Medulla oblongata (tissue), 1 donor: ENCODE measurements at regions not wholly inside any gene's neighbourhood (a gene's known extent, or its start where the extent isn't known, plus 50 kb on each side); places are given as distances from the start of the nearest gene placed in this dataset.
A peak's percentile ranks its signal among the peaks of the same experiment; 100 is the strongest.

Source experiments
- DNase-seq: peaks from one replicate; pipeline ENCODE4 v3.0.0-alpha.2; 2015; ENCODE audit errors: extremely low spot score

- DNase-seq: no peak
Measured at GRCh38 chr3:79542-79941, 117.0 kb upstream of the CHL1 start.

- no peak for DNase-seq
Measured at GRCh38 chr3:82508-82907, 114.1 kb upstream of the CHL1 start.

DNA sequence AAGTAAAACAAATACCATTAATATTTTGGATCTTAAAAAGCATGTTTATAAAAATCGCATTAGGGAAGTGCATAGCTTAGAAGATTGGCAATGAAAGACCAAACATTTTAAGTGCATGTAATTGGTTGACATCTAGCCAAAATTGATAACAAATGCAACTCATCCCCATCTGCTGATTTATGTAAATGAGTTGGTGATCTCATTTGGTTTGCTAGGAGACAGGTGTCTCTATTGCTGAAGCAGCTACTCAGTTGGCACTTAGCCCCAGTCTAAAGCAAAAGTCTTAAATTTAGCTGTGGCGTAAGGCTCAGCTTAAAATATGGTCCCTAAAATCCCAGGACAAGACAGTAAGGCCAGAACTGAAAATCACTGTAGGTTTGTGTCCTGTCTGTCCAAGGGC, 113.5 kb upstream of the CHL1 start:
- DNase-seq: no peak

DNA sequence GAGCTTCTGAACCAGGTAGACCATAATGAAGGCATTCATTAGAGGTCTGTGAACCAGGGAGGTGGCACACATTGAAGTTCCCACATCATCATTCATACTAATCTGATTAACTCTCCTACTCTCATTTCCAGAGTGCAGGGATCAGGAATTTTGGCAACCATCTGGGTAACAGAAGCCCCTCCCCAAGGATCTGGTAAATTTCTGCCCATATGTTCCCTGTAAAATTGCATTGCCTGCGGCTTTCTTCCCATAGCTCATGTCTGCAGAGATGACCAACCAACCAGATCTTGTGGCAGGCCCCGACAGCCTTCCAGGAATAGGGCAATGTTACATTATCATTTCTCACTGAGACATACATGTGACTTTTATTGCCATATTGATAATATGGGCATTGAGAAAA, 111.4 kb upstream of the CHL1 start:
- DNase-seq: no peak

- DNase-seq: no peak
Measured at GRCh38 chr3:88267-88666, 108.3 kb upstream of the CHL1 start.

DNA sequence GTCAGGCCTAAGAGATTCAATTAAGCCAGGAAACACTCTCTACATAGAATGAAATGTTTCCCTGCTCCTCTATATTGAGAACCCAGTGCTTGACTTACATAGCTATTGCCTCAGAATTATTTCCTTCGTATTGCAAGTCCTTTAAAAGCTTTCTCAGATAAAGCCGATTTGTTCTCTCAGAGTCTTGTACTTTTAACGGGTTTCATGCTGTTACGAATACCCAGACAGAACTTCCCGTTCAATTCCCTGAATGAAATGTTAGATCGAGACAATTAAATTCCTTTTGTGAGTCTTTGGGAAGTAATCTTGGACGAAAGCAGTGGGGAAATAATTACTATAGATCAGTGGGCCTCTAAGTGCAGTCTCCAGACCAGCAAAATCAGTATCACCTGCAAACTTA, 102.8 kb upstream of the CHL1 start:
- DNase-seq: no peak

- no peak for DNase-seq
Measured at GRCh38 chr3:96259-96658, 100.3 kb upstream of the CHL1 start.

DNA sequence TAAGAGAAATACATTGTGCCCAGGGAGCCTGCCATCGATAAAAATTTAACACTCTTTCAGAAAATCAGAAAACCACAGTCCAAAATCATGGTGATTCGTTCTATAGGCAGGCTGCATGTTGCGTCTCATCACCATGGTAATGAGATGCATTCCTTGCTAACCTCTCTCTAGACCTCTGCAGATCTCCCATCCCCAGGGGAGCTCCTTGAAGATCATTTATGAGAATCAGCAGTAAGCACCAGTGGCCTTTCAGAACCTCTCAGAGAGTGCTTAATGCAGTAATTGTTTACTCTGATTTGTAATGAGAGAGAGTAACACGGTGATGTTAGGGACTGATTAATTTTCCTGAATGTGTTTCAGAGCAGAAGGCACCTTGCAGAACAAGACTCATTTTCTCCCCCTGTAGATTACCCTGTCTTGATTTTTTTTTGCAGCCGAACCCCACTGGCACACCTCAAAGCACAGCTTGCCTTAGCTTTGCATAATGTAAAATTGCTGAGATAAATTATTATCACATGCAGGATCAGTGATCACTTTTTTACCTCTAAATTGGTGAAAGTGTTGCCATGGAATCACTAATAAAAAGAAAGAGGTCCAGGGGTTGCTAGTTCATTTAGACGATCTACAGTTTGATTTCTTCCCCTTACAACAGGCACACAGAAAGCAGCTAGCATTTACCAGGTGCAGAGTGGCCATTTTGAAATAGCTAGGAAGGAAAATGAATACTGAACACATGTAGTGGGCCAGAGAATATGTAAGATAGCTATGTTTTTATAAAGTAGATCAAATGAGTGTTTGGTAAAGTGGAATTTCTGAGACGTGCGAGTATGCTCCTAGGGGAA, 98.9 kb upstream of the CHL1 start:
- no peak for DNase-seq

GRCh38 chr3:98259-98654, 98.3 kb upstream of the CHL1 start:
- DNase-seq: no peak

DNA sequence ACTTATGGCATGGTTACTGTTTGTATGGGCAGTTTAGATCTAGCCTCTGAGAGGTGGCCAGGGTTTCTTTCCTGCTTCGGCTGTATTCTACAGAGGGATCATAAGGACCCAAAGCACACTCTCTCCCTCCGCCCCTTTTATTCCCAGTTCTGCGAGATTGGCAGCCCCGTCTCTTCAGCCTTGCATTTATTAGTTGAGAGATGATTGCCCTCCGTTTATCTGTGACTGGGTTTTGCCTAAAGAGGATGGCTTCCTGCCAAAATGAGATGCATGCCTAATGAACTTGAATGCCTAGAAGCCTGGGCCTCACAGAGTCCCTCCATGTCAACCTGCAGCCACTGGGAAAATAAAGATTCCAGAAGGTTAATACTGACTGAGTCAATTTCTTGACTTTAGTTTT, 97.1 kb upstream of the CHL1 start:
- DNase-seq: no peak

DNA sequence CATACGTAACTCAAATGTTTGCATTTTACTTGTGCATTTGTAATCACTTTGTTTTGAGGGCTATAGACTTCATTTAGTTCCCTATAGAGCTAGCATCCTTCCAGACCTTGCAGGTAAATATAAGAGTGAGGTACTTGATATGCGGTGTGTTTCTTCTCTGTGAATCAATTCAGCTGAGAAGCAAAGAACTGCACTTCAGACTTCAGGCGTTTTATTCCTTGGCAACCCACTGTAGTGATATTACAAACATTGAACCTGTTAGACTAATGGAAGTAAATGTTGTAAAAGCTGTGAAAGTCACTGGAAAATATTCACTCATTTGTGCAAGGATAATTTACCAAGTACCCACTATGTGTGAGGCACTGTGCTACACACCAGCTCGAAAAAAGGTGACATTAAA, 94.1 kb upstream of the CHL1 start:
- DNase-seq: no peak

DNA sequence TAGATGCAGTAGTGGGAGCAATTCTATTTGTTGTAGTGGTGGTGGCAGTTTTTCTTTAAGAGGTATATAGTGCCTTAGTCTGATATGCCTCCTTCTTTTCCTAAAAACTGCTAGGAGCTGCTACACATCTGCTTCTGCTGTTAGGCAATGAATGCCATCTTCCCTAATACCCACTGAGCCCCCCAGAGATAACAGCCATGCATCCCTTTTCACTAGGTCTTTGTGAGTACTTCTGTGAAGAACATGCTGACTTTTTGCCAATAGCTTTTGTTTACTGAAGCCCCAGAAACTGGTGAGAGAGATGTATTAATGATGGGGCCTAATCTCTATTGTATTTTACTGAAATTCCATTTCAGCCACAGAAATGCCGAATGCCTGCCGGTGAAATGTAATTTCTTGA, 92.6 kb upstream of the CHL1 start:
- no peak for DNase-seq

DNA sequence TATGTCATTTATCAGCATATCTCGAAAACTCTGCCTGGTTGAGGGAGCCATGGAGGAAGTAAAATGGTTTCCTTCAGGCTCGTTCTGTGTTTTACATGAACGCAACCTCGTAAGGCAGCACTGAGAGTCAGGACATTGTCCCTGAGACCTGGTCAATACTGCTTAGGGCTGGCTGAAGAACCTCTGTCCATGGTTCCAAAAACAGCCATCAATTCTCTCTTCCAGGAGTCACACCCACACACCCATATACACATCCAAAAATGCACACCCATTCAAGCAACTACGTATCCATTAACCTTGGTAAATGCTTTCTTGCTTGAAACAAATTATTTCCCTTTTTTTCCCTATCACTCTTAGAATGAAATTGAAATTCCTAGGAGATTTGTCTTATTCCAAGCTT, 91.0 kb upstream of the CHL1 start:
- no peak for DNase-seq

DNA sequence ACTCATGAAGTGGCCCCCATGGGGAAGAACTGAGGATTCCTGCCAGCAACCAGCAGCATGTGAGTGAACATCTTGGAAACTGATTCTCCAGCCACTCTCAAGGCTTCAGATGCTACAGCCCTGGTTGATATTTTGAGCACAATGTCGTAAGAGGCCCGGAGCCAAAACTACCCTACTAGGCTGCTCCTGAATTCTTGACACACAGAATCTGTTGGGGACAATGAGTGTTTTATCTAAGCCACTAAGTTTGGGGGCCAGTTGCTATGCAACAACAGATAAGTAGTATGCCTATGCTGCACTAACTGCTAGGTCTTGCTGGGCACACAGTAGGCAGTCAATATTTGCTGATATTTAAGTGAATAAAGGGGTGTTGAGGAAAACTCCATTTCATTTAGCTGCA, 89.9 kb upstream of the CHL1 start:
- DNase-seq: no peak

DNA sequence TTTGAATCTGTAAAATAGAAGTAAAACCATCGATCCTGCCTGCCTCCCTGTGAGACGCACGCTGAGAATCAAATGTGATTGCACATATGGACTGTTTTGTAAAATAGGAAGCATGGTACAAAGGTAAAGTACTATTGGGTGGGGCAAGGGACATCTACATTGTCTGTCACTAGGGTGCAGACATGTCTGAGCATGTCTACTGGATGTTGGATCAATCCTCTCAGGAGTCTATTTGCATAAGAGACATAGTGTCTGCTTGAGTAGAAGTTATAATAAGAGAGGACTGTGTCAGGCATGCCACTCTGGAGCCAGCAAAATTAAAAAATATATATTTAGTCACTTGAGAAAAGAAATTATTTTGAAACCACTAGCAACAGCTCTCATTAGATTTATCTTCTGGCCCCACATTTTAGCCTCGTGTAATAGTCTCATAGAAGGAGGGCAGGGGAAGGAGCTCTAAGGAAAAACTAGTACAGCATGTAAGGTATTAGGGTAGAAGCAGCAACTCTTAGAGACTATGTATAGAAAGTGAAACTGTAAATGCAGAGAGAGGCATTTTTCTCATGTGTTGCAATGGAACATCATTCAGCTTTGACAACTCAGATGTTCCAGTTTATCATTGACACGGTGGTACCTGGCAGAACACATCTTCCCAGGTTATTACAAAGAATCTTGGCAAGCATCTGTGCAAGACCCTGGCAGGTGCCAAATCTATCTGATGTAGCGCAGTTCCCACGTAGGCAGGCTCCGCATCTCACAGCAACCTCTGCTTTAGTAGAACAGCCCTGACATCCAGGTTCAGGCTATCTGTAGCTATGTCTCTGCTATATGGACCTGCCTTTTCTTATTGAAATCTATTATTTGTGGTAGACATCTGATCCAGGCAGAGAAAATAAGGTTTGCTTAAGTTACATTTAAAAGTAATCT, 85.2 kb upstream of the CHL1 start:
- DNase-seq: no peak

DNA sequence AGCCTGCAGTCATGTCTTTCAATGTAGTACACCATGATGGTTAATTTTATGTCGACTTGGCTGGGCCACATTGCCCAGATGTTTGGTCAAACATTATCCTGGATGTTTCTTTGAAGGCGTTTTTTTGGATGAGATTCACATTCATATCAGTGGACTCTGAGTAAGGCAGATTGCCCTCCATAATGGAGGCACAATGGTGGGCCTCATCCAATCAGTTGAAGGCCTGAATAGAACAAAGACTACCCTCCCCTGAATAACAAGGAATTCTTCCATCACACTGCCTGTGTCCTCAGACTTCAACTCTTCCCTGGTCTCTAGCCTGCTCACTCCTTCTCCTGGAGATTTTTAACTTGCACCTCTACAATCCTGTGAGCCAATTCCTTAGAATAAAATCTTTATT, 83.8 kb upstream of the CHL1 start:
- no peak for DNase-seq

GRCh38 chr3:118666-119065, 77.9 kb upstream of the CHL1 start:
- no peak for DNase-seq

DNA sequence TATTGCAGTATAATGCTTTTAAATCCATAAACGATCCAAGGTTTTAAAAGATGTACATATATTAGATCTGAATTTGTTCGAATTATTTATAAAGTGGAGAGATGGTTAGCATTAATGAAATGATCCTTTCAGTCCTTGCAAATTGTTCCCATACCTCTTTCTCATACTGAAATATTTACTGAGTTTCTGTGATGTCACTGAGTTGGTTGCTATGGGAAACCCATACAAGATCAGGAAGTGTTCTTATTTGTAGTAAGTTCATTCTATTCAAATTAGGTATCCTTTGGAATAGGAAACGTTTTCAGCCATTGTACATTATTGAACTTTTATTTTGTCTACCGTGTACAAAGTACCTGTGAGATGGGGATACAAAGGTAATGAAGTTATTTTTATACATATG, 73.2 kb upstream of the CHL1 start:
- no peak for DNase-seq

DNA sequence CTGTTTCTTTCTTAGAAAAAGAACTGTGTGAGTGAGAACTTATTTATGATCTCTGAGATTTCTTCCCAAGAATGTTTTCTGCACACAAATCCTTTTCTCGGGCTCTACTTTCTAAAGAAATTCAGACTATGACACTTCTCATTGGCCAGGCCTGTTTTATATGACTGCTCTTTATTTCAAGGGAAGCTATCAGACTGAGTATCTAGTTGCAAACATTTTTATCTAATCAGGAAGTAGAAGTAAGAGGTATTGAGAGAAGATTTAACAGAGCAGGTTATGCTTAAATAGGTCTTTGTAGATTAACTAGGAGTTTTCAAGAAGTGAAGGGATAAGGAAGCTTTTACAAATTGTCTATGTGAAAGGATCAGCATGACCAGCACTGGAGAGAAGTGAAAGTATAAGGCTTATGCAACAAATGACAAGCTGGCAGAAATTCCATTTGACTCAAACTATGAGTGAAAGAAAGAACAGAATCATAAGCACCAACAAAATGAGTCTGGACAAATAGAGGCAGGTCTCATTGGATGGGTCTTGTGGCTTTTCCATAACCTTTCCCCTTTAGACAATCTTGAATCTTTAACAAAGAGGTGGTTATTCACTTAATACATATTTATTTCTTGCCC, 71.9 kb upstream of the CHL1 start:
- DNase-seq: no peak

DNA sequence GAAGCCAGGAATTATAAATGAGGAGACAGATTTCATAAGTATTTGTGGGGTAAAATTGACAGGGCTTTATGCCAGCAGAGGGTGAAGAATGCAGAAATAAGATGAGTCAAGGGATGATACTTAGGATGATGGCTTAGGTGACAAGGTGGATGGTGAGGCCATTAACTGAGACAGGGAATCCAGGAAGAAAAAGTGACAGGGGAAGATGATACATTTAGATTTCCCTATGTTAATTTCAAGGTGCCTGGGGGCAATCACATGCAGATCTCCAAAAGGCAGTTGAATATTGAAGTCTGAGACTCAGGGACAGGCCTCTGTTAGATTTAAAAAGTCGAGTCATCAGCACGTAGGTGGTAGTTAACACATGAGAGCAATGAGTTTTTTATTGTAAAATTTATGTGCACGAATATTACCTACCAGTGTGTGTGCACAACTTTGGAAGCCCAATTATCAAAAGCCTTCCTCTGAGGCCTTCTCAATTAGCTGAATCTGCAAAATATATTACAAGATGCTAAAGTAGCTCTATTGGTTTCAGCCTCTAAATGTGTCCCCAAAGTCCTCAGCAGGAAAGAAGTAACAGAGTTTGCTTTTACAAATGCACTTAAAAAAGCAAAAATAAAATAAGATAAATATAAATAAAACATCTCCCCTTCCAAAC, 67.9 kb upstream of the CHL1 start:
- DNase-seq: no peak

- DNase-seq: peak; percentile 12
Measured at GRCh38 chr3:131151-131888, 65.2 kb upstream of the CHL1 start.
